HCT116 (cell line): ENCODE measurements at regions not wholly inside any gene's neighbourhood (a gene's known extent, or its start where the extent isn't known, plus 50 kb on each side); places are given as distances from the start of the nearest gene placed in this dataset.

Experiments
- ATAC-seq: fragments of 200-7000 bp; cut with Tn5 transposase; 2 replicates; pipeline ENCODE4 v1.9.1; 2020; ENCODE audit warnings: mild to moderate bottlenecking, moderate library complexity
- BruUV-seq: library from RNA; stranded (reverse); fragments of 400-500 nt; replicated peaks from 2 replicates; lab custom pipeline; 2021; lab: Mats Ljungman, UMichigan
- CTCF ChIA-PET: fragments of 300-600 bp; sonication (Branson Sonifier 250); formaldehyde crosslinking; loops from one replicate; lab custom pipeline; 2021; ENCODE audit warnings: antibody characterized with exemption; lab: Charles Lee
- POLR2A ChIA-PET: fragments of 300-600, 350-600 bp; sonication (Branson Sonifier 250); formaldehyde crosslinking; loops from one replicate; lab custom pipeline; 2021; ENCODE audit warnings: antibody characterized with exemption; lab: Charles Lee
- RAD21 ChIA-PET, 2 experiments: fragments of 300-600 bp; sonication (Branson Sonifier 250); formaldehyde crosslinking; loops; one replicate each; lab custom pipeline; 2023; ENCODE audit warnings: low total read pairs in 2 of 2; ENCODE audit not compliant: uncharacterized antibody in 2 of 2, unreplicated experiment in 2 of 2, low non-redundant PET in 1 of 2; lab: Charles Lee
- DNase-seq: peaks from one replicate; pipeline ENCODE4 v3.0.0-alpha.2; 2010; ENCODE audit warnings: low read depth, low spot score
- H2AFZ ChIP-seq: fragments of 200-600 bp; shearing (Covaris generic), sonication (generic); 2 replicates; pipeline ENCODE4 v1.6.1; 2017; ENCODE audit warnings: low read depth, mixed run types, mixed read lengths, antibody characterized with exemption, low read length; ENCODE audit not compliant: poor library complexity, severe bottlenecking
- H3K27ac ChIP-seq: 2 replicates; pipeline ENCODE4 v1.5.1; 2012; ENCODE audit warnings: low read depth, low read length
- H3K27me3 ChIP-seq: fragments of 200-600 bp; sonication (generic); 2 replicates; pipeline ENCODE4 v1.6.1; 2016; ENCODE audit warnings: mixed run types, low read length, mixed read lengths; ENCODE audit not compliant: insufficient read depth
- H3K36me3 ChIP-seq, 2 experiments: fragments of 200-500 bp in 1 of 2; fragments of 200-600 bp in 1 of 2; sonication (Bioruptor generic) in 1 of 2; sonication (generic) in 1 of 2; 2 replicates each; pipeline versions ENCODE4 v1.5.1 to v1.6.1; 2014 to 2016; ENCODE audit warnings: low read length in 2 of 2, inconsistent platforms in 1 of 2, mixed read lengths in 1 of 2, mixed run types in 1 of 2; ENCODE audit not compliant: insufficient read depth in 2 of 2, control insufficient read depth in 1 of 2
- H3K4me1 ChIP-seq, 2 experiments: fragments of 200-600 bp in 1 of 2; sonication (generic) in 1 of 2; 2 replicates each; pipeline versions ENCODE4 v1.5.1 to v1.6.1; 2012 to 2017; ENCODE audit warnings: low read length in 2 of 2, inconsistent platforms in 1 of 2, mild to moderate bottlenecking in 1 of 2, mixed read lengths in 1 of 2, mixed run types in 1 of 2, moderate library complexity in 1 of 2; ENCODE audit not compliant: insufficient read depth in 2 of 2, control insufficient read depth in 1 of 2
- H3K4me2 ChIP-seq: fragments of 200-600 bp; sonication (generic); 2 replicates; pipeline ENCODE4 v1.6.1; 2017; ENCODE audit warnings: mixed run types, low read length, mixed read lengths
- H3K4me3 ChIP-seq, 2 experiments: fragments of 200-600 bp in 1 of 2; sonication (generic) in 1 of 2; replicated peaks in 1 of 2; 2 replicates each; pipeline ENCODE4 v1.5.1; 2011 to 2016; ENCODE audit warnings: low read length in 2 of 2, control low read depth in 1 of 2, low read depth in 1 of 2, mild to moderate bottlenecking in 1 of 2, mixed read lengths in 1 of 2, mixed run types in 1 of 2
- H3K79me2 ChIP-seq: fragments of 200-600 bp; sonication (generic); 2 replicates; pipeline ENCODE4 v1.6.1; 2017; ENCODE audit warnings: mild to moderate bottlenecking, mixed run types, low read length, moderate library complexity, mixed read lengths; ENCODE audit not compliant: insufficient read depth
- H3K9ac ChIP-seq: fragments of 200-600 bp; sonication (generic); 2 replicates; pipeline ENCODE4 v1.6.1; 2016; ENCODE audit warnings: low read length, mixed read lengths
- H3K9me2 ChIP-seq: fragments of 200-600 bp; sonication (generic), shearing (Covaris generic); 2 replicates; pipeline ENCODE4 v1.6.1; 2017; ENCODE audit warnings: mixed run types, mild to moderate bottlenecking, moderate library complexity; ENCODE audit not compliant: insufficient read depth
- H3K9me3 ChIP-seq, 2 experiments: fragments of 200-500 bp in 1 of 2; fragments of 200-600 bp in 1 of 2; sonication (Bioruptor generic) in 1 of 2; sonication (generic) in 1 of 2; 2 replicates each; pipeline ENCODE4 v1.6.1; 2014 to 2017; ENCODE audit warnings: low read length in 2 of 2, mixed read lengths in 2 of 2, inconsistent platforms in 1 of 2, low read depth in 1 of 2, mild to moderate bottlenecking in 1 of 2, mixed run types in 1 of 2, moderate library complexity in 1 of 2; ENCODE audit not compliant: control insufficient read depth in 1 of 2, insufficient read depth in 1 of 2
- H4K20me1 ChIP-seq: fragments of 200-600 bp; sonication (generic), shearing (Covaris generic); 2 replicates; pipeline ENCODE4 v1.6.1; 2017; ENCODE audit warnings: mixed run types, mild to moderate bottlenecking, moderate library complexity; ENCODE audit not compliant: insufficient read depth
- ATF3 ChIP-seq: IDR thresholded peaks from 2 replicates; pipeline ENCODE4 v1.6.1; 2012
- CBX3 ChIP-seq: IDR thresholded peaks from 2 replicates; pipeline ENCODE4 v1.6.1; 2012; ENCODE audit warnings: low read depth
- CEBPB ChIP-seq: IDR thresholded peaks from 2 replicates; pipeline ENCODE4 v1.6.1; 2012; ENCODE audit warnings: low read depth
- EGR1 ChIP-seq: IDR thresholded peaks from 2 replicates; pipeline ENCODE4 v1.6.1; 2012; ENCODE audit warnings: low read depth
- ELF1 ChIP-seq: IDR thresholded peaks from 2 replicates; pipeline ENCODE4 v1.6.1; 2012; ENCODE audit warnings: low read depth, borderline replicate concordance
- EZH2 ChIP-seq: fragments of 200-600 bp; sonication (generic); IDR thresholded peaks from 2 replicates; pipeline ENCODE4 v1.6.1; 2017; ENCODE audit warnings: antibody characterized with exemption, mixed run types
- JUND ChIP-seq: IDR thresholded peaks from 2 replicates; pipeline ENCODE4 v1.6.1; 2012
- RAD21 ChIP-seq: IDR thresholded peaks from 2 replicates; pipeline ENCODE4 v1.6.1; 2012; ENCODE audit warnings: low read depth, mild to moderate bottlenecking
- SRF ChIP-seq: IDR thresholded peaks from 2 replicates; pipeline ENCODE4 v1.6.1; 2012; ENCODE audit warnings: low read depth
- TCF7L2 ChIP-seq: IDR thresholded peaks from 2 replicates; pipeline ENCODE4 v1.7.0; 2011; ENCODE audit warnings: borderline replicate concordance, inconsistent platforms; ENCODE audit not compliant: insufficient read depth, insufficient read length; ENCODE audit errors: extremely low read depth
- ZNF274 ChIP-seq: fragments of 200-500 bp; sonication (Bioruptor generic); IDR thresholded peaks from 2 replicates; pipeline ENCODE4 v1.6.1; 2014; ENCODE audit warnings: mild to moderate bottlenecking, low read depth, low read length, inconsistent platforms
- intact Hi-C: fragments of 100-400 bp; cut with micrococcal nuclease; formaldehyde crosslinking; loops from 2 replicates; pipeline ENCODE4 v1.10.0; 2022
- TF ChIP-seq, protein P1 (sequence below): IDR thresholded peaks from 2 replicates; pipeline ENCODE4 v1.6.1; 2012; ENCODE audit warnings: low read depth
- TF ChIP-seq, protein P2 (sequence below): IDR thresholded peaks from 2 replicates; pipeline ENCODE4 v1.6.1; 2012

GRCh38 chr1:55695151-55695550, 480.0 kb upstream of the USP24 start:
- CTCF ChIA-PET, result no interaction called here
- H3K27me3 ChIP-seq, result no peaks in the 10 kb centered on the region

More at GRCh38 chr1:55695151-55695550, 480.0 kb upstream of the USP24 start:
- ChIA-PET RAD21 (no interaction called here), POLR2A (no interaction called here)
- H3K79me2 ChIP-seq, result no peaks in the 10 kb centered on the region
- no peak overlapping the region for H3K9ac ChIP-seq
- no peaks in the 10 kb centered on the region for H3K9me2 ChIP-seq
- ATAC-seq (no peak), DNase-seq (no peak)
- no peak overlapping the region for H3K27ac ChIP-seq
- TF ChIP-seq ZNF274 (no peak), ELF1 (no peak), ATF3 (no peak), EGR1 (no peak), EZH2 (no peak), RAD21 (no peak), SRF (no peak), CEBPB (no peak), TCF7L2 (no peak), CBX3 (no peak), JUND (no peak)
- TF ChIP-seq, protein P1, sequence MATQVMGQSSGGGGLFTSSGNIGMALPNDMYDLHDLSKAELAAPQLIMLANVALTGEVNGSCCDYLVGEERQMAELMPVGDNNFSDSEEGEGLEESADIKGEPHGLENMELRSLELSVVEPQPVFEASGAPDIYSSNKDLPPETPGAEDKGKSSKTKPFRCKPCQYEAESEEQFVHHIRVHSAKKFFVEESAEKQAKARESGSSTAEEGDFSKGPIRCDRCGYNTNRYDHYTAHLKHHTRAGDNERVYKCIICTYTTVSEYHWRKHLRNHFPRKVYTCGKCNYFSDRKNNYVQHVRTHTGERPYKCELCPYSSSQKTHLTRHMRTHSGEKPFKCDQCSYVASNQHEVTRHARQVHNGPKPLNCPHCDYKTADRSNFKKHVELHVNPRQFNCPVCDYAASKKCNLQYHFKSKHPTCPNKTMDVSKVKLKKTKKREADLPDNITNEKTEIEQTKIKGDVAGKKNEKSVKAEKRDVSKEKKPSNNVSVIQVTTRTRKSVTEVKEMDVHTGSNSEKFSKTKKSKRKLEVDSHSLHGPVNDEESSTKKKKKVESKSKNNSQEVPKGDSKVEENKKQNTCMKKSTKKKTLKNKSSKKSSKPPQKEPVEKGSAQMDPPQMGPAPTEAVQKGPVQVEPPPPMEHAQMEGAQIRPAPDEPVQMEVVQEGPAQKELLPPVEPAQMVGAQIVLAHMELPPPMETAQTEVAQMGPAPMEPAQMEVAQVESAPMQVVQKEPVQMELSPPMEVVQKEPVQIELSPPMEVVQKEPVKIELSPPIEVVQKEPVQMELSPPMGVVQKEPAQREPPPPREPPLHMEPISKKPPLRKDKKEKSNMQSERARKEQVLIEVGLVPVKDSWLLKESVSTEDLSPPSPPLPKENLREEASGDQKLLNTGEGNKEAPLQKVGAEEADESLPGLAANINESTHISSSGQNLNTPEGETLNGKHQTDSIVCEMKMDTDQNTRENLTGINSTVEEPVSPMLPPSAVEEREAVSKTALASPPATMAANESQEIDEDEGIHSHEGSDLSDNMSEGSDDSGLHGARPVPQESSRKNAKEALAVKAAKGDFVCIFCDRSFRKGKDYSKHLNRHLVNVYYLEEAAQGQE, result no peak
- TF ChIP-seq, protein P2, sequence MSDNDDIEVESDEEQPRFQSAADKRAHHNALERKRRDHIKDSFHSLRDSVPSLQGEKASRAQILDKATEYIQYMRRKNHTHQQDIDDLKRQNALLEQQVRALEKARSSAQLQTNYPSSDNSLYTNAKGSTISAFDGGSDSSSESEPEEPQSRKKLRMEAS, result no peak
- no peaks in the 10 kb centered on the region for H3K4me1 ChIP-seq
- intact Hi-C loops, result no loop called here
- no peak overlapping the region for H3K4me2 ChIP-seq
- H3K9me3 ChIP-seq, result no peaks in the 10 kb centered on the region
- no peaks in the 10 kb centered on the region for H3K36me3 ChIP-seq
- H3K4me3 ChIP-seq, result no peak overlapping the region
- BruUV-seq, result no TSS peak
- H4K20me1 ChIP-seq, result no peaks in the 10 kb centered on the region
- no peak overlapping the region for H2AFZ ChIP-seq
